ENCODE measurements at regions not wholly inside any gene's neighbourhood (a gene's known extent, or its start where the extent isn't known, plus 50 kb on each side); places are given as distances from the start of the nearest gene placed in this dataset.
"Not testable (repeated sequence)": the region's sequence is repeated elsewhere in the genome, so short reads cannot be mapped to it uniquely, and the experiment has no call there.

DNA sequence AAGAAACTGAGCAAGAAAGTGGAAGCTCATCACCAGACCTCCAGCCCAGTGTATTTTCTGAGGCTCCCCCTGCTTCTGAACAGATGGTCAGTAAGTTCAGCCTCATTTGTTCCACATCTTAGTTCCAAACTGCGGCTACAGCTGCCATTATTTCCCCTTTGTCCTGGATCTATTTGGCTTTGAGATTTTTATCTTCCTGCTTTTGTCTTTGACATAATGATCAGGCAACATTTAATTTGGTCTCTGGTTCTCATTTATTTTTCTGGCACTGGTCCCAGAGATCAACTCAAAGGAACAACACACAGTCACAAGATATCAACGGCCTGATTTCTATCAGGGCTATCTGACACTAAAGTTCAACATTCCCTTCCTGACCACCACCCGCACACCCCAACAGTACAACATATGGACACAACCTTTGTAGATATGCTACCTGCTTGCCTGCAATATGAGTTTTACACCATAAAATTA lies 137.5 kb downstream of the FAM76B start:
- no peak for DNase-seq (ENCODE audit: low read depth in 2 of 2, low spot score in 1 of 2)

DNA sequence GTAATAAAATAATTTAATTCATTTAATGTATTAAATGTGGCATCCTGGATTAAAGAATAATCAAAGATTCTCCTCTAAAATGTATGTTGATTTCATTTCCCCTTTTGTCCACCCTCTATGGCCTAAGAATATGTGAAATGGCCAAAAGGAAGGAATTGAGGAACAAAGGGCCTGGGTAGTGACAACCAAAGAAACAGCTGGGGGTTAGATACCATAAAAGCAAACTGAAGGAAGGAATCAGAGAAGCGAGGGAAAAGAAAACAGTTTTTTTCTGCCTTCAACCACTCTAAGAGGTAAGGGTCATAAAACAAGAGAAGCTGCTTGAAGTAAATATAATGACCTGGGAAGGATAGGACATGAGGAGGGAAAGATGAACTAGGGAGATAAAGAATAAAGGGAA lies 139.3 kb downstream of the FAM76B start:
- no peak for DNase-seq (ENCODE audit: low read depth in 2 of 2, low spot score in 1 of 2)

DNA sequence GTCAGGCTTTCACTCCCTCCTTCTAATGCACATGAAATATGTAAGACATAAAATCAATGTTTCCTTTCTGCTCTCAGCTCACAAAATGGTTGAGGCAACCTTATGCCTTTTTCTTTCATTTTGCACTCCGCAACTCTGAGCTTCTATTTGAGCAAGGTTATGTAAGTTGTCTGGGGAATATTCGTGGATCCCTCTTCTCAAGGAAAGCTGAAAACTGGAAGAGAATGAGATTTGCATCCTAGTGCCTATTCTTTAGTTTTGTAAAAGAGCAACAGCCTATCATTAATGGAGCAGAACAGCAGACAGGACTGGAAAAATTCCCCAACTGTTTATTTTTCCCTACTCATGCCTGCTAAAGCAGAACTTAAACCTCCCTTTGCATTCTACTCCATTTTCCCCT lies 141.7 kb downstream of the FAM76B start:
- no peak for DNase-seq (ENCODE audit: low read depth in 2 of 2, low spot score in 1 of 2)

DNA sequence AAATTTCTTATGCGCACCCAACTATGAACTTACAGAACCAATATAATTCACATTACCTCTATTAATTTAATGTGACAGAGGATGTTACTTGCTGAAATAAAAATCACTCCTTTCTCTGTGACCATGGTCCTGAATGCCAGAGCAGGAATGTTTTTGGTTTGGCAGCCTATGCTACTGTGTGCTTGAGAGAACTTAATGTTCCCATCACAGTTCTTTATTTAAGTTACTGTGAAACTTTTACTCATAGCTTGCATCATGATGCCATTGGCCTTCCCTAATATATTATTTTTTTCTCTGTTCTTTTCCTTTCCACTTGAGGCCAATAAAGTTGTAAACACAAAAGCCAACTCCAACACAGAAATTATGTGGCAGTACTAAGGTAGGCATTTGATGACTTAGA lies 142.2 kb downstream of the FAM76B start:
- no peak for DNase-seq (ENCODE audit: low read depth in 2 of 2, low spot score in 1 of 2)

DNA sequence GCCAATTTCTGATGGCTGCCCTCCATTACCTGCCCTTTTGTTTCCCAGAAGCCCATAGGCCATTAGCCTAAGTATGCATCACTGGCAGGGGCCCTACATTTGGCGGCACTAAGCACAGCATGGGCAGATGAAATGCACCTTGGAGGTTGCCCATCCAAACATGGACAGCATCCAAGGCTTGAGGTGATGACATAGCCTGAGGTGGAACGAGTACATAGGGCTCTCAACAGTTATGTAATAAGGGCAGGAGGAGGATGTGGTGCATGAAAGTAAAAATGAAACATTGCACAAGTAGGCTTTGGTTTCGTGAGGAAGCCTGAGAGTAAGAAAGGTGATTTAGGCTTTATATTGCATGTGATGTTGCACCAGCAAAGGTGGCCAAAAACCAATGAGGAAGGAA lies 148.1 kb downstream of the FAM76B start:
- DNase-seq (ENCODE audit: low read depth in 2 of 2, low spot score in 1 of 2), result no peak

DNA sequence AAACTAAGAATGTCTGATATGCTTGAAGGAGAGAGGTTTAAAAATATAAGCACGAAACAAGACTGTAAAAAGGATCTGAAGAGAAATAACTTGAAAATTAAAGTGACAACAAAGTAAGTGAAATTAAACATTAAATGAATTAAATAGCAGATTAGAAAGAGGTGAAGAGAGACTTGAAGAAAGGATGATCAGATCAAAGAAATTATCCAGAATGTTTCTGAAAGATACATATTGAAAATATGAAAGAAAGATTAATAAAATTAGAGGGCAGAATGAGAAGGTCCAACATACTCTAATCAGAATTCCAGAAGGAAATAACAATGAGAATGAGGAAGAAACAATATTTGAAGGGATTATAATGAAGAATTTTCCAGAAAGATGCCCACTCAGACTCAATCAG lies 151.1 kb downstream of the FAM76B start:
- no peak for DNase-seq (ENCODE audit: low read depth in 2 of 2, low spot score in 1 of 2)

DNA sequence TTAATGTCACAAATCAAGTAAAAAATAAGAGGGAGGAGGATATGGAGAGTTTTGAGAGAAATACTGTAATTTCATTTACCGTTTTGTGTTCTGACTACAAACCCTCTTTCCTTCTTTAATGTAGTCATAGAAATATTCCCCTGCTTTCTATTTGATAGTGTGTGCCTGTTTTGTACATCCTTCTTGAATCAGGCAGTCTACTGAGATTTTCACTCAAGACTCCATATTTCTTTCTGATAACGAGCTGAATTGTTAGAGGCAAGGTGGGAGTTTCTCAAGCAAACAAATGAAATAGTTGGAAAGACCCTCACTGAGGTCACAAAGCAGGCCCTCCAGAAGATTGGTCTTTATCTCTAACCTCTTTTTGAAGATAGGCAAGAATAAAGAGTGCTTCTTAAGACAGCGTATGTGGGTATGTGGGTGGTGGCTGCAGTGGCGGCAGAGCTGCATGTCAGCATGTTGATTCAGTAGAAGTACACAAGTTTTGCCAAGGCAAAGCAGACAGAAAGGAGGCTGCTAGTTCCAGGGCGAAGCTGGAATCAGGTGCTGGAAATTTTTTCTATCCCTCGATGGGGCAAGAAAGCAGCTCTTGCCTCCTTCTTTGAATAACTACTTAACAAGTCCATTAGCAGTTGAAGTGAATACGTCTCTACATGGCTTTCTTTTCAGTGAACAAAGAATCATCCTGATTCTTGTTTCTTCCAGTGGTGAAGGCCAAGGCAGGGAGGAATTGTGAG lies 164.2 kb downstream of the FAM76B start:
- DNase-seq (ENCODE audit: low read depth in 2 of 2, low spot score in 1 of 2), result no peak

DNA sequence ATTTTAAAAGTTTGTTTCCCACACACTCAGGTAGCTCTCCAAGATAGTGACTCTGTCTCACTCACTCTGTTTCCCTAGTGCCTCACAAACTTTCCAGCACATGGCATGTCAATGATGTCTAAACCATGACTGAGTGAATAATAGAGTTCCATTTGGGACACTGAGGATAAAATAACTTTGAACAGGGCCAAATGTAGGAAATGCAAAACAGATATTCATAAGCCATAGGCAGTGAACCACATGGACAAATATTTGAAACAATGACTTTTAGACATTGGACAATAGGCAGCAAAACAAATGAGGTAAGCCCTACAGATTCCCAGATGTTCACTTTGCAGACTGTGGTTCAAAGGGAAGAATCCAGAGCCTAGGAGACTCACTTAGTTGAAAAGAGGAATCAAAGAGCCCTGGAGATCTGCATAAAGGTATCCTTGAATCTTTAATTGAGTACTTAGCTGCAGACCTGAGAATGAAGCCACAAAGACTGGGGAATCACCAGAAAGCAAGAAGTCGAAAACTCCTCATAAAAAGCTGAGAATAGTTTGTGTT lies 173.3 kb downstream of the FAM76B start:
- no peak for DNase-seq (ENCODE audit: low read depth in 2 of 2, low spot score in 1 of 2)

DNA sequence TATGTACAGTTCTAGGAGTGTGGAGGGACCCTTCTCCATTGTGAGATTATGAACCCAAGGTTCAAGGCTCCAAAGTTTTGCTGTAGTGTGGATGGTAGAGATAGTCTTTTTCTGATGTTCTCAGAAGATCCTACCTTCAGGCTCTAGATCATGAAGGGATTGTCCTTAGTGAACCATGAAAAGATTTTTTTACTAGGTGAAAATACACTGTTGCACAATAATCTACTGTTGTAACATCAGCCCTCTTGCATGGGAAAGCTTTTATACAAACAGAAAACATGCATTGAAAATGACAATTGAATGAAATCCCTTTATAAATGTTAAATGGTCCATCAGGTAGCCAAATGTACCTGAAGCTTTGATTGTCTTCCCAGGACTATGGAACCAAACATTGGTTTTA lies 177.8 kb downstream of the FAM76B start:
- DNase-seq (ENCODE audit: low read depth in 2 of 2, low spot score in 1 of 2), result no peak

DNA sequence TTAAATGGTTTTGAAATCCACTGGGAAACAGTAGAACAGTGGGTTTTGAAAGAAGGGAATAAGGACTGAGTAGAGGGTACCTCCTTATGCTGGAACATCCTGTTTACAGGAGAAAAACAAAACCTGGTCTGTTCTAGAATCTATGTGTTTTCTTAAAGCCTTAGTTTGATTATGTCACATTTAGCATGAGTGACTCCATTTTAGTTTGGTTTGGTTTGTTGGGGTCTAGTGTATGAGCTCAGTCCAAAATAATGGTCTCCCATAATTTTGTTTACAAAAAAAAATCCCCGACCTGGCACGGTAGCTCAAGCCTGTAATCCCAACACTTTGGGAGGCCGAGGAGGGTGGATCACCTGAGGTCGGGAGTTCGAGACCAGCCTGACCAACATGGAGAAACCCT lies 179.4 kb downstream of the FAM76B start:
- not testable (repeated sequence) for DNase-seq (ENCODE audit: low read depth in 2 of 2, low spot score in 1 of 2)

DNA sequence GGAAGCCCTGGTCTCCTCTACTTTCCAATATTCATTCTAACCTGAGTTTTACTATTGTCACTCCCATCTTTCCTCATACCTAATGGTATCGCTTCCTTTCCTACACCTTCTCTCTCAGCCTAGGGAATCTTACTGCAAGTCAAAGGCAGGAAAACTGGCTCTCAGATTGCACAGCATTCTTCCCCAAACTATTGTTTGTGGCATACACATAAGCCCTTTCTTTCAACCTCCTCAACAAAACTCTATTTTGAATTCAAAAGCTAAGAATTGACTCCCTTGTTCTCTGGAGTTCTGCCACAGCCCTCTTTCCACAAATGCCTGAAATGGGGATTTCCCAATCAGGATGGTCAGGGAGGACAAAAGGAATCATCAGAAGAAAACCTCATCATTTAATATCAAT lies 181.5 kb downstream of the FAM76B start:
- DNase-seq (ENCODE audit: low read depth in 2 of 2, low spot score in 1 of 2), result no peak

DNA sequence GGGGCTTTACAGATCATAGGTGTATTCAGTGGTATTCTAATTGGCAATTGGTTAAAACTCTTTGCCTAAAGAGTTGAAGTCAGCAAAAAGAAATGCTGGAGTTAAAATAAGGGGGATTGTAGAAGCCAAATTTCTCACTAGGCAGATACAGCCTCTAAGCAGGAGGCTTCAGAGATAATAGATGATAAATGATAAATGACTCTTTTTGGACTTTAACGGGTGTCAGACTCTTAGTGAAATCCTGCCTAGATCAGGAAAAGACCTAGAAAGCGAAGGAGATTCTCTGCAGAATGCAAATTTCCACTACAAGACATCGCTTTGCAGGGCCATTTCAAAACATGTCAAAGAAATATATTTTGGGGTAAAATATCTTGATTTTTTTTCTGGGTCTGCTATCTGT lies 182.8 kb downstream of the FAM76B start:
- DNase-seq (ENCODE audit: low read depth in 2 of 2, low spot score in 1 of 2), result no peak

DNA sequence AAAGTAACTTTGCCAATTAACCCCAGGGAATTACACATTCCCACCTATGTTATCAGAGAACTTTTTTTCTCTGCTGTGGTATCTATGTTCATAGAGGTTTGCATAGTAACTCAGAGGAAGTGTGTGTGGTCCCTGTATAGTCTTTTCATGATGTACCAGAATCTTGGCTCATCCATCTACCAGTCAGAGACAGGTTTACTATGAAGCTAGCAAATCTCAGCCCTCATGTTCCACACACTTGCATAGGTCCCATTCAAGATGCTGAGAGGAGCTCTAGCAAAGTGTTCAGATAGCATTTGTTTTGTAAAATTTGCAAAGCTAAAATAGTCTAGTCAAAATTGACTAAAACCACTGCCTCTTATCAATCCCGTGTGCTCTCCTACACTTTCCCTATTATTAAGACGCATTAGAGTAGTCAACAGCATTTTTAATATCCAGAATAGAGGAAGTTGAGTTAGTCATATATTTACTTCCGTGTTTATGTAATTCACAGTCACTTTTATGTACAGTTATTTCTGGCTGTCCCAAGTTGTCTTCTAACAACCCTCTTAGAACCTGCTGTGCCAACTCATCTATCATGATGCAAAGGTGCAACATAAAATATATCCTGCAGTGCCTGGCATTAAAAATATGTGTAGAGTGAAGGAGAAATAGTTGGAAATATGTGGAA lies 184.2 kb downstream of the FAM76B start:
- DNase-seq (ENCODE audit: low read depth in 2 of 2, low spot score in 1 of 2), result no peak

DNA sequence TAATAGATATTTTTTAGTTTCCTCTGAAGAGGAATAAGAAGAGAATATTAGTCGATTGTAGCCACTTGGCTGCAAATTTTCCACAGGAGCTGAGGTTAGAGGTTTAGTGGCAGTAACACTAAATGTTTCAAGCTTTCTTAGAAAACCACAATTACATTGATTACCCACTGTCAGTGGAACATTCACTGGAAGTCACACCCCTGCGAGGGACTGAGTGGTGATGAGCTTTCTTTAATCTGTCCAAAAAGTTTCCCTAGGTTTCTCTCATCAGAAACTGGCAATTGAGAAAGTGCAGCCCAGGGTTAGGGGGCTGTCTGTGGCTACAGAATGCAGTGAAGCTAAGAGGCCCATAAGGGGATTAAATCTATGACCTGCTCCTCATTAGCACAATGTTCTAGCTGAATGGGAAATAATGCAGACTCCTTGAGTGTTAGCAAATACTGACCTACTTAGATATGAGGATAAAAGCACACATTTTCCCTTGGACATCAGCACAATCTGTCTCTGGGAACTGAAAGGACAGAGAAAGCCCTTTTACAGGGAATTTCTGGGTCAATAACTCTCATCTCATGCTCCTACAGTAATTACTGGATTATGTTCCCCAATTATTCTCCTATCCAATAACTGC lies 189.5 kb downstream of the FAM76B start:
- DNase-seq (ENCODE audit: low read depth in 2 of 2, low spot score in 1 of 2), result no peak

DNA sequence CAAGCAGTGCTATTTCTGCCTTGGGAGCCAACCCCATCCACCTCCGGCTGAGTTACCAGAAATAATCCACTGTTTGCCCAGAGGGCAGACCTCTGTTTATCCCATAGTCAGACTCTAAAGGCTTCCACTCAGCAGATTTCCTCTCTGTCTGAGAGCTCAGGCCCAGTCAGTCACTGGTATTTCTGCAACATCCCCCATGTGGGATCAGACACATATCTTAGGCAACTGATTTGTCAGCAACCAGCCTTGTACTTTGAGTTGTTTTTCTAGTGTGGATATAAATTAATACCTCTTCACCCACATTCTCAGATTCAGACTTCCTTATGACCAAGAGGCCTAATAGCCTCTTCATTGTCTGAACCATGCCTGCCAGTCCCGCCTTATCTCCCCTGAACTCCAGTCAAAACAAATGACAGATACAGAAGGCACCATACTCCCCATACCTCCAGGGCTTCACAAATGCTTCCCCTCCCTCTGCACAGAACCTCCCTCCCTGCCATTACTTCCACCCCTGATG lies 193.6 kb downstream of the FAM76B start:
- DNase-seq (ENCODE audit: low read depth in 2 of 2, low spot score in 1 of 2), result no peak

DNA sequence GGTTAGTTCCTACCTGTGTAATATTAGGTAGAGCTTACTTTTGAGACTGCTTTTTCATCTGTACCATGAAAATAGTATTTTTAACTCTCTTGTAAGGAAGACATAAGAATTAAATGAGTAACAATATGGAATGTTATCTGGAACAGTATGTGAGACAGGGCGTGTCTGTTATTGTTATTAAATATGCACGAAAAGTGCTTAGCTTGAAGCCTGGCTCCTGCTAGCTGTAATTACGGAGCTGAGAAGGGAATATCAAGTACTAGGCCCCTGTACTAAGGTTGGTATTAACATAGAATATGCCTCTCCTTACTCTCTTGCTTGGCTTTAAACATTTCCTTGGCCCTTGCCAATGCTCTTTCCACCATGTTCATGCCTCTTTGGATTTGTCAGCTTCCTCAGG lies 194.0 kb downstream of the FAM76B start:
- no peak for DNase-seq (ENCODE audit: low read depth in 2 of 2, low spot score in 1 of 2)

DNA sequence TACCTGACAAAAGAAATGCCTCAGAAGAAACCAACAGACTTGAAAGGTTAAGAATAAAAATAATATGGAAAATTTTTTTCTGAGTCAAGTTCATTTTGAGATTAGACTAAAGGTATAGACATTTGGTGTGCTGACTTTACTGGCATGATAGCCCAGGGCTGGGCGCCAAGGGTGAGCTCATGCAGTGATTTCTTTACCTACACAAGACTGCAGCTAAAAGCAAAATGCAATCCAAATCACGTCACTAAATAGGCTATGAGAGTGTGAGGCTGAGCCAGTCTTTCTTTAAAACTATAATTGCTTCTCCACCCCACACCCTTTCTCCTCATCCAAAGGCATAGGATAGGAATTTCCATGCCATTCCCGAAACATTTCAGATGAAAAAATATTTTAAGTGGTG lies 196.5 kb downstream of the FAM76B start:
- DNase-seq (ENCODE audit: low read depth in 2 of 2, low spot score in 1 of 2), result no peak

DNA sequence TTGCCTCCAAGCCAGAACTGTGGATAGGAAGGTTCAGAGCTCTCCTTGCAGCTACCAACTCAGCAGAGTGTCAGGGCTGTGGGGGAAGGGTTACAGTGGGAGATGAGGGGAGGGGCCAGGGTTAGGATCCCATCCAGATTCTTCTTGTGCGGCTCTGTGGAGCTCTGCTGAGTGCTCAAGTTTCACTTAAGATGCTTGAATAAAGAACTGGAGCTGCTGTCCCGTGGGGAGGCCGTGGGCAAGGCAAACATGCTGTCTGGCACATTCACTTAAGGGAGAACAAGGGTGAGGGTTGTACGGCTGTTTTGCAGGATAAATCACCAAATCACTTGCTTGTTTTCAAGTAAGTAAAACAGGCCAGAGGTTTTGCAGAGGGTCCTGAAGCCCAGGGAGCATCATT lies 197.1 kb downstream of the FAM76B start:
- DNase-seq (ENCODE audit: low read depth in 2 of 2, low spot score in 1 of 2), result no peak

DNA sequence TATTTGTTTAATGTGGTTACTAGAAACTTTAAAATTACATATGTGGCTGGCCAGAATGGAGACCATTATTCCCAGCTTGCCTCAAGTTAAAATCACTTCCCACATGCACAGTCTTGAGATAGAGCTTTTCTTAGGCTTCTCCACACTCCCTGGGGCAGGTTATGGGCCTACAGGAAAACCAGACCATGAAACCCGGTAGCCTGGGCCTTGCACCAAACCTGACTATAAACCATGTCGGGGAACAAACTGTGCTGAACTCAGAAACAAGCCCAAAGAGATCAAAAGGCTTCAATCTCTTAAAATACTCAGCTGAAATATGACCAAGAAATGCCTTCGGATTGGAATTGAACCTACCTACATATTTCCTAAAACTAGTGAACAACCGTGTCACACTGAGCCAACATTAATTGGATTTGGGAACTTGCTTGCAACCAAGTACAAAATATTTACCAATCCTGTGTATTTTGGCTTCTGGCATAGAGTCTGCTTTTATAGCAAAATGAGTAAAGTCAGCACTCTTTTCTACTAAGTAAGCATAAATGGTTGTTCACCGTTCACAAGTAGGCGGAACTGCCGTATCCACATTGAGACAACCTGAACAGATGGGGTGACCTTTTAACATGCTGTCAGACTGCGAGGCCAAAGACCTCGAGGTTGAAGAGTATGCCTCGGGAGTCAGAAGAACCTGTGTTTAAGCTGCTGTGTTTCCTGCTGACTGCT lies 199.5 kb downstream of the FAM76B start:
- DNase-seq (ENCODE audit: low read depth in 2 of 2, low spot score in 1 of 2), result no peak

DNA sequence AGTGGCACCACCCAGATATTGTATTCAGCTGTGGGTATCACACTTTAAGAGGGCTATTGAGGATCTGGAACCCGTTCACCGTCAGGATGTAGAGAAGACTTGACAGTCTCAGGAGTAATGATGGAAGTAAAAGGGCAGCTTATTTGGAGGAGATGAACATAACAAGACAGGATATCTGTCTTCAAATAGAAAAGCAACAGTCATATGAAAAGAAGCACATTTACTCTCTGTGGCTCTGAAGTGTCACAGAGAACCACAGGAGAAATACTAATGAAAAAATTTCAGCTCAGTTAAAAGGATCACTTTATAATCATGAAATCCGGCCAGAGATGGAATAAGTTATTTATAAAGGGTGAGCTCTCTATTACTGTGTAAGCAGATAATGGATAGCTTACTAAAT lies 200.8 kb downstream of the FAM76B start:
- no peak for DNase-seq (ENCODE audit: low read depth in 2 of 2, low spot score in 1 of 2)

DNA sequence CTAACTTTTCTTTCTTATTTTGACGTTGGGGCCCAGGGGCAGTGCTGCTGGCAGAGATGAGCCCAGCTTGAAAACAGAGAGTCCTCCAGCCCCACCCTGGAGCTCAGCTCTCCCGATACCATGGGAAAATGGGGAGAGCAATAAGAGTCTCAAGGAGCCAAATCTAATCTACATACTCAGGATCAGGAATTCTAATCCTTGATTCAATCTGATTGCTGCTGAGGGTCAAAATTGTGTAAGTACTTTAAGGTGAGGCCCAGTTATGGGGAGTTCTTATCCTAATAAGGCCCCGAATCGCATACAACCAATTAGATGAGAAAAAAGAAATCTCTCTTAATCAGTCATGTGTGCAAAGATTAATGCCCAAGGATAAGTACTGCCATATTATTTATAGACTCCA lies 202.9 kb downstream of the FAM76B start:
- no peak for DNase-seq (ENCODE audit: low read depth in 2 of 2, low spot score in 1 of 2)
